ENCODE measurements at regions not wholly inside any gene's neighbourhood (a gene's known extent, or its start where the extent isn't known, plus 50 kb on each side); places are given as distances from the start of the nearest gene placed in this dataset.

- DNase-seq (no peak), ATAC-seq (no peak)
- peaks cover 9% of the 10 kb centered on the region for H3K27me3 Mint-ChIP-seq
- intact Hi-C loops (cut with micrococcal nuclease) = no loop called here
- H3K4me1 Mint-ChIP-seq (ENCODE audit: low read depth) = no peaks in the 10 kb centered on the region
- ChIA-PET POLR2A (no interaction called here), CTCF (no interaction called here)
- no peaks in the 10 kb centered on the region for H3K36me3 Mint-ChIP-seq (ENCODE audit: low read depth)
- H3K9me3 Mint-ChIP-seq = no peaks in the 10 kb centered on the region
- TF ChIP-seq CTCF (IDR thresholded peaks at IDR 0.05) = no peak
- no peak overlapping the region for H3K4me3 Mint-ChIP-seq
- no peak overlapping the region for H3K27ac Mint-ChIP-seq
These were observed 196.7 kb downstream of the IPMK start for GRCh38 chr10:58070956-58071355.

- H3K4me3 Mint-ChIP-seq = no peak overlapping the region
- ATAC-seq (no peak), DNase-seq (no peak)
- intact Hi-C loops (cut with micrococcal nuclease) = loop anchor here (10.0 kb wide), 1 partner anchor 734 kb away; no protein-coding TSS in a partner anchor
- no peak overlapping the region for H3K27ac Mint-ChIP-seq
- ChIA-PET CTCF (interaction anchor here (1.2 kb wide), 1 partner anchor 84 kb away, joined by 3 read pairs; no protein-coding TSS in a partner anchor), POLR2A (no interaction called here)
- TF ChIP-seq CTCF (IDR thresholded peaks at IDR 0.05) = no peak
- no peaks in the 10 kb centered on the region for H3K36me3 Mint-ChIP-seq (ENCODE audit: low read depth)
- H3K4me1 Mint-ChIP-seq (ENCODE audit: low read depth) = no peaks in the 10 kb centered on the region
- H3K27me3 Mint-ChIP-seq = peaks cover 11% of the 10 kb centered on the region
- H3K9me3 Mint-ChIP-seq = no peaks in the 10 kb centered on the region
These were observed 198.9 kb downstream of the IPMK start for GRCh38 chr10:58068809-58069208.

GRCh38 chr10:58066979-58067378 lies 200.7 kb downstream of the IPMK start:
- no peak for TF ChIP-seq CTCF (IDR thresholded peaks at IDR 0.05)

GRCh38 chr10:58066126-58066525 lies 201.6 kb downstream of the IPMK start:
- TF ChIP-seq CTCF (IDR thresholded peaks at IDR 0.05) = no peak
- Mint-ChIP-seq H3K4me3 (no peak overlapping the region), H3K27me3 (peaks cover 23% of the 10 kb centered on the region), H3K36me3 (ENCODE audit: low read depth) (no peaks in the 10 kb centered on the region), H3K27ac (no peak overlapping the region), H3K9me3 (no peaks in the 10 kb centered on the region), H3K4me1 (ENCODE audit: low read depth) (no peaks in the 10 kb centered on the region)
- ATAC-seq = no peak
- intact Hi-C loops (cut with micrococcal nuclease) = loop anchor here (10.0 kb wide), 1 partner anchor 731 kb away; no protein-coding TSS in a partner anchor
- ChIA-PET CTCF (interaction anchor here (0.7 kb wide), 1 partner anchor 348 kb away, joined by 3 read pairs; no protein-coding TSS in a partner anchor), POLR2A (no interaction called here)
- DNase-seq = no peak

More at GRCh38 chr10:58066979-58067378, 200.7 kb downstream of the IPMK start:
- Mint-ChIP-seq H3K27ac (no peak overlapping the region), H3K27me3 (peaks cover 21% of the 10 kb centered on the region), H3K4me3 (no peak overlapping the region), H3K9me3 (no peaks in the 10 kb centered on the region), H3K4me1 (ENCODE audit: low read depth) (no peaks in the 10 kb centered on the region), H3K36me3 (ENCODE audit: low read depth) (no peaks in the 10 kb centered on the region)
- ATAC-seq (no peak), DNase-seq (no peak)
- ChIA-PET POLR2A (no interaction called here), CTCF (no interaction called here)
- intact Hi-C loops (cut with micrococcal nuclease) = loop anchor here (10.0 kb wide), 1 partner anchor 732 kb away; no protein-coding TSS in a partner anchor

GRCh38 chr10:58065529-58065815 lies 202.2 kb downstream of the IPMK start:
- POLR2A ChIA-PET = no interaction called here
- TF ChIP-seq CTCF (IDR thresholded peaks at IDR 0.05) = no peak
- no peak for DNase-seq
- Mint-ChIP-seq H3K4me1 (ENCODE audit: low read depth) (no peaks in the 10 kb centered on the region), H3K36me3 (ENCODE audit: low read depth) (no peaks in the 10 kb centered on the region), H3K27ac (no peak overlapping the region), H3K27me3 (peaks cover 23% of the 10 kb centered on the region), H3K4me3 (no peak overlapping the region), H3K9me3 (no peaks in the 10 kb centered on the region)
- CTCF ChIA-PET = interaction anchor here (0.7 to 1.7 kb wide), 2 partner anchors 349 to 718 kb away, joined by 3 to 4 read pairs; no protein-coding TSS in a partner anchor
- intact Hi-C loops (cut with micrococcal nuclease) = loop anchor here (10.0 kb wide), 1 partner anchor 731 kb away; no protein-coding TSS in a partner anchor
- ATAC-seq = no peak

Measured in activated CD8-positive, alpha-beta T cell treated with anti-CD3 and anti-CD28 coated beads for 36 hours (primary cell).